ENCODE measurements at regions not wholly inside any gene's neighbourhood (a gene's known extent, or its start where the extent isn't known, plus 50 kb on each side); places are given as distances from the start of the nearest gene placed in this dataset.

DNA sequence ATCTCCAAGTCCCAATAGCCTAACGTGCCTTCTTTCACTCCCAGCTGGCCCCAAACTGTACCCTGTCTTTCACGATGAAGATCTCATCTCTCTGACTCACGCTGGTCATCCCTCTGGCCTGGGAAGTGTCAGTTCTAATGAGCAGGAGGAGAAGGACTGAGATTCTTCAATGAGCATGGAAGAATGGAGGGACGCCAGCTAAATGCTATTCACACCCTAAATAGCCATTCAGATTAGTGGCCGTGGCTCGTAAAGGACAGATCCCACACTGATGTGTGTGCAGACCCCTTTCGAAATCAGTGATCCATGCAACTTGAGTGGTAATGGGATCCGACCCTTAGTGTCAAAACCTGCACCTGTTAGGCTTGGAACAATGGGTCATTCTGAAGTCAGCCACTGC is 75.9 kb upstream of the SMYD2 start:
- no peak for TF ChIP-seq POLR2AphosphoS5 (IDR thresholded peaks at IDR 0.05; ENCODE audit: low read depth, low read length)
- no peak for TF ChIP-seq REST (IDR thresholded peaks at IDR 0.05; ENCODE audit: low read depth, low read length)
- no peak for TF ChIP-seq CTCF (IDR thresholded peaks at IDR 0.05)
- TF ChIP-seq SMC3 (IDR thresholded peaks at IDR 0.05; ENCODE audit: low read depth, low read length), result no peak
